ENCODE measurements at regions not wholly inside any gene's neighbourhood (a gene's known extent, or its start where the extent isn't known, plus 50 kb on each side); places are given as distances from the start of the nearest gene placed in this dataset.
A peak's percentile ranks its signal among the peaks of the same experiment; 100 is the strongest.

DNA sequence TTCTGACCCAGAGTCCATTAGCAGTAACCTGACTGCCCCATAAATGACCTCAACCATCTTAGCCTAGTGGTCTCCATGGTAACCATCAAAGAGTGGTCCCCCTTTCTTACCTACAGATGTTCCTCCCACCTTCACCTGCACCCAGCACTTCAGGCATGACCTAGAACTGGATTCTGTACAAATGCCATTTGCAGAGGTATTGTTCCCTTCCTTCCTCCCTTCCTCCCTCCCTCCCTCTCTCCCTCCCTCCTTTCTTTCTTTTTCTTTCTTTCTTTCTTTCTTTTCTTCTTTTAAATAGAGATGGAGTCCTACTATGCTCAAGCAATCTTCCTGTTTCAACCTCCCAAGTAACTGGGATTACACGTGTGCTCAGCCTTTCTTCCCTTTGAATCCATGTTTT lies 114.6 kb upstream of the SLC1A4 start:
- peak; percentile 85 for TF ChIP-seq ZNF366 (tag by site-specific recombination; conservative IDR thresholded peaks at IDR 0.05)
- no peak for TF ChIP-seq ZNF623 (tag by site-specific recombination; IDR thresholded peaks at IDR 0.05)
- Histone ChIP-seq H3K4me1 (ENCODE audit: control insufficient read depth, insufficient read depth, low read length) (no peaks in the 10 kb centered on the region), H3K4me3 (ENCODE audit: low read depth, low read length) (no peak overlapping the region), H3K27ac (ENCODE audit: extremely low read depth, low read depth, low read length) (no peak overlapping the region), H3K36me3 (ENCODE audit: control insufficient read depth in 2 of 2, insufficient read depth in 1 of 2, low read length in 2 of 2) (no peaks in the 10 kb centered on the region), H3K9me3 (ENCODE audit: control insufficient read depth, insufficient read depth, low read depth, low read length) (no peaks in the 10 kb centered on the region)
- ChIA-PET CTCF (interaction anchor here (0.6 to 2.1 kb wide), 2 partner anchors 229 to 293 kb away, joined by 3 to 11 read pairs; no protein-coding TSS in a partner anchor), POLR2A (no interaction called here)

DNA sequence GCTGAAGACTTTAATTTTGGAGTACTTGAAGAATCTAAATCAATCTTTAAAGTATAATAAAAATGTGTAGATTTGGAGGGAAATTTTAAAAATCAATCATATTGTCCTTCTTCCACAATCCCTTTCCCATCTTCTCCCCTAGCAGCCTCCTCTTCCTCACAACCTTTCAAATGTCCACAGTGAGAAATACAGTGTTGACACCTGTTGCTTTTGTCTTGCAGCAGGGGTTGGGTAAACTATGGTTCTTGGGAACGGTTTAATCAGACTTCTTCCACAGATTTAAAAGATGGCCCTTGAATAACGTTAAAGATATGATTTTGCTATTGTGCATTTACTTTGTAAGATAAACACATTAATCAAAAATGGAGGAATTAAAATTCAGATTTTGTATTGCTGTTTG lies 113.8 kb upstream of the SLC1A4 start:
- H3K4me3 ChIP-seq (ENCODE audit: low read depth, low read length), result no peak overlapping the region
- no peaks in the 10 kb centered on the region for H3K4me1 ChIP-seq (ENCODE audit: control insufficient read depth, insufficient read depth, low read length)
- no peaks in the 10 kb centered on the region for H3K36me3 ChIP-seq (ENCODE audit: control insufficient read depth in 2 of 2, insufficient read depth in 1 of 2, low read length in 2 of 2)
- no peaks in the 10 kb centered on the region for H3K9me3 ChIP-seq (ENCODE audit: control insufficient read depth, insufficient read depth, low read depth, low read length)
- ChIA-PET CTCF (interaction anchor here (0.6 kb wide), 1 partner anchor 265 kb away, joined by 3 read pairs; no protein-coding TSS in a partner anchor), POLR2A (no interaction called here)
- no peak overlapping the region for H3K27ac ChIP-seq (ENCODE audit: extremely low read depth, low read depth, low read length)
- TF ChIP-seq ZFP69B (tag by site-specific recombination; IDR thresholded peaks at IDR 0.05) (no peak), ZBTB8A (tag by site-specific recombination; IDR thresholded peaks at IDR 0.05) (no peak), SCRT1 (tag by site-specific recombination; IDR thresholded peaks at IDR 0.05; ENCODE audit: borderline replicate concordance) (peak; percentile 53; the same call in 1 of the 2 replicates), OSR2 (tag by site-specific recombination; IDR thresholded peaks at IDR 0.05) (no peak), GLIS2 (tag by site-specific recombination; IDR thresholded peaks at IDR 0.05) (no peak), ZNF175 (tag by site-specific recombination; IDR thresholded peaks at IDR 0.05) (no peak), ZNF629 (tag by site-specific recombination; IDR thresholded peaks at IDR 0.05) (no peak), SCRT2 (tag by site-specific recombination; IDR thresholded peaks at IDR 0.05) (peak; percentile 92), KLF9 (tag by site-specific recombination; IDR thresholded peaks at IDR 0.05; ENCODE audit: low read depth) (no peak), ZNF202 (tag by site-specific recombination; IDR thresholded peaks at IDR 0.05; ENCODE audit: borderline replicate concordance) (no peak)
- TF ChIP-seq, protein P1, sequence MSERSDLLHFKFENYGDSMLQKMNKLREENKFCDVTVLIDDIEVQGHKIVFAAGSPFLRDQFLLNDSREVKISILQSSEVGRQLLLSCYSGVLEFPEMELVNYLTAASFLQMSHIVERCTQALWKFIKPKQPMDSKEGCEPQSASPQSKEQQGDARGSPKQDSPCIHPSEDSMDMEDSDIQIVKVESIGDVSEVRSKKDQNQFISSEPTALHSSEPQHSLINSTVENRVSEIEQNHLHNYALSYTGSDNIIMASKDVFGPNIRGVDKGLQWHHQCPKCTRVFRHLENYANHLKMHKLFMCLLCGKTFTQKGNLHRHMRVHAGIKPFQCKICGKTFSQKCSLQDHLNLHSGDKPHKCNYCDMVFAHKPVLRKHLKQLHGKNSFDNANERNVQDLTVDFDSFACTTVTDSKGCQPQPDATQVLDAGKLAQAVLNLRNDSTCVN (tag by site-specific recombination; optimal IDR thresholded peaks at IDR 0.05), result no peak
- TF ChIP-seq, protein P2, sequence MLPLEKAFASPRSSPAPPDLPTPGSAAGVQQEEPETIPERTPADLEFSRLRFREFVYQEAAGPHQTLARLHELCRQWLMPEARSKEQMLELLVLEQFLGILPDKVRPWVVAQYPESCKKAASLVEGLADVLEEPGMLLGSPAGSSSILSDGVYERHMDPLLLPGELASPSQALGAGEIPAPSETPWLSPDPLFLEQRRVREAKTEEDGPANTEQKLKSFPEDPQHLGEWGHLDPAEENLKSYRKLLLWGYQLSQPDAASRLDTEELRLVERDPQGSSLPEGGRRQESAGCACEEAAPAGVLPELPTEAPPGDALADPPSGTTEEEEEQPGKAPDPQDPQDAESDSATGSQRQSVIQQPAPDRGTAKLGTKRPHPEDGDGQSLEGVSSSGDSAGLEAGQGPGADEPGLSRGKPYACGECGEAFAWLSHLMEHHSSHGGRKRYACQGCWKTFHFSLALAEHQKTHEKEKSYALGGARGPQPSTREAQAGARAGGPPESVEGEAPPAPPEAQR (tag by site-specific recombination; IDR thresholded peaks at IDR 0.05), result no peak
- TF ChIP-seq, protein P3, sequence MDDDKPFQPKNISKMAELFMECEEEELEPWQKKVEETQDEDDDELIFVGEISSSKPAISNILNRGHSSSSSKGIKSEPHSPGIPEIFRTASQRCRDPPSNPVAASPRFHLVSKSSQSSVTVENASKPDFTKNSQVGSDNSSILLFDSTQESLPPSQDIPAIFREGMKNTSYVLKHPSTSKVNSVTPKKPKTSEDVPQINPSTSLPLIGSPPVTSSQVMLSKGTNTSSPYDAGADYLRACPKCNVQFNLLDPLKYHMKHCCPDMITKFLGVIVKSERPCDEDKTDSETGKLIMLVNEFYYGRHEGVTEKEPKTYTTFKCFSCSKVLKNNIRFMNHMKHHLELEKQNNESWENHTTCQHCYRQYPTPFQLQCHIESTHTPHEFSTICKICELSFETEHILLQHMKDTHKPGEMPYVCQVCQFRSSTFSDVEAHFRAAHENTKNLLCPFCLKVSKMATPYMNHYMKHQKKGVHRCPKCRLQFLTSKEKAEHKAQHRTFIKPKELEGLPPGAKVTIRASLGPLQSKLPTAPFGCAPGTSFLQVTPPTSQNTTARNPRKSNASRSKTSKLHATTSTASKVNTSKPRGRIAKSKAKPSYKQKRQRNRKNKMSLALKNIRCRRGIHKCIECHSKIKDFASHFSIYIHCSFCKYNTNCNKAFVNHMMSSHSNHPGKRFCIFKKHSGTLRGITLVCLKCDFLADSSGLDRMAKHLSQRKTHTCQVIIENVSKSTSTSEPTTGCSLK (tag by site-specific recombination; IDR thresholded peaks at IDR 0.05), result no peak

GRCh38 chr2:64876137-64876647 lies 113.0 kb upstream of the SLC1A4 start:
- Histone ChIP-seq H3K4me1 (ENCODE audit: control insufficient read depth, insufficient read depth, low read length) (no peaks in the 10 kb centered on the region), H3K9me3 (ENCODE audit: control insufficient read depth, insufficient read depth, low read depth, low read length) (no peaks in the 10 kb centered on the region), H3K36me3 (ENCODE audit: control insufficient read depth in 2 of 2, insufficient read depth in 1 of 2, low read length in 2 of 2) (no peaks in the 10 kb centered on the region), H3K4me3 (ENCODE audit: low read depth, low read length) (no peak overlapping the region), H3K27ac (ENCODE audit: extremely low read depth, low read depth, low read length) (no peak overlapping the region)
- CTCF ChIA-PET, result interaction anchor here (0.6 to 0.8 kb wide), 4 partner anchors 77 to 683 kb away, joined by 3 to 5 read pairs (median 3); no protein-coding TSS in a partner anchor
- TF ChIP-seq EGR2 (tag by site-specific recombination; IDR thresholded peaks at IDR 0.05; ENCODE audit: low read depth) (0 out of 2 replicates have a peak, but pooled peaks have one; percentile 7), ZNF398 (tag by site-specific recombination; IDR thresholded peaks at IDR 0.05) (peak; percentile 49), RBAK (tag by site-specific recombination; IDR thresholded peaks at IDR 0.05) (peak; percentile 93), ZNF2 (tag by site-specific recombination; IDR thresholded peaks at IDR 0.05) (no peak), ZNF366 (tag by site-specific recombination; conservative IDR thresholded peaks at IDR 0.05) (0 out of 2 replicates have a peak, but pooled peaks have one; percentile 17), KLF1 (tag by site-specific recombination; IDR thresholded peaks at IDR 0.05) (peak; percentile 71), KLF16 (tag by site-specific recombination; IDR thresholded peaks at IDR 0.05) (peak; percentile 77), ZNF660 (tag by site-specific recombination; IDR thresholded peaks at IDR 0.05) (0 out of 2 replicates have a peak, but pooled peaks have one; percentile 11), SP3 (tag by site-specific recombination; IDR thresholded peaks at IDR 0.05) (peak; percentile 26; the same call in 1 of the 2 replicates), ZNF175 (tag by site-specific recombination; IDR thresholded peaks at IDR 0.05) (no peak), ZNF174 (tag by site-specific recombination; IDR thresholded peaks at IDR 0.05) (no peak), ZBTB17 (tag by site-specific recombination; IDR thresholded peaks at IDR 0.05) (peak; percentile 35; the same call in 1 of the 2 replicates), WT1 (tag by site-specific recombination; IDR thresholded peaks at IDR 0.05) (peak; percentile 58; the same call in 1 of the 2 replicates)
- POLR2A ChIA-PET, result interaction anchor here (0.6 to 1.1 kb wide), 2 partner anchors 11 to 222 kb away, joined by 4 read pairs; partner anchors contain the start of gene SERTAD2

All from HEK293 (cell line).